Stimulated activated CD4-positive, alpha-beta T cell treated with anti-CD3 and anti-CD28 coated beads, Interleukin-1b, Interleukin-23, amount 100 ng/mL, for 4 hours (primary cell): ENCODE measurements at regions not wholly inside any gene's neighbourhood (a gene's known extent, or its start where the extent isn't known, plus 50 kb on each side); places are given as distances from the start of the nearest gene placed in this dataset.

Experiments
- DNase-seq, 2 donors: peaks; one replicate each; pipeline ENCODE4 v3.0.0-alpha.2; 2020; ENCODE audit warnings: low read depth in 2 of 2

- no peak for DNase-seq
These were observed 222.9 kb downstream of the BRD1 start for GRCh38 chr22:49604732-49605302.

GRCh38 chr22:49603016-49603415 lies 224.7 kb downstream of the BRD1 start:
- DNase-seq = no peak

- no peak for DNase-seq
These were observed 225.2 kb downstream of the BRD1 start for GRCh38 chr22:49602481-49602880.

- no peak for DNase-seq
These were observed 225.9 kb downstream of the BRD1 start for GRCh38 chr22:49601614-49602321.

GRCh38 chr22:49600891-49601431 lies 226.7 kb downstream of the BRD1 start:
- DNase-seq = no peak

- no peak for DNase-seq
These were observed 227.2 kb downstream of the BRD1 start for GRCh38 chr22:49600468-49600867.

GRCh38 chr22:49599691-49600455 lies 227.8 kb downstream of the BRD1 start:
- no peak for DNase-seq

GRCh38 chr22:49599039-49599438 lies 228.6 kb downstream of the BRD1 start:
- no peak for DNase-seq

- no peak for DNase-seq
These were observed 229.3 kb downstream of the BRD1 start for GRCh38 chr22:49598338-49598737.

GRCh38 chr22:49597428-49598039 lies 230.1 kb downstream of the BRD1 start:
- no peak for DNase-seq

- DNase-seq = no peak
These were observed 232.1 kb downstream of the BRD1 start for GRCh38 chr22:49595465-49596078.

GRCh38 chr22:49594078-49594477 lies 233.6 kb downstream of the BRD1 start:
- no peak for DNase-seq

- DNase-seq = no peak
These were observed 234.2 kb downstream of the BRD1 start for GRCh38 chr22:49593509-49593908.

- no peak for DNase-seq
These were observed 234.7 kb downstream of the BRD1 start for GRCh38 chr22:49592780-49593501.

- DNase-seq = no peak
These were observed 236.7 kb downstream of the BRD1 start for GRCh38 chr22:49590851-49591445.

GRCh38 chr22:49590381-49590780 lies 237.3 kb downstream of the BRD1 start:
- DNase-seq = no peak

GRCh38 chr22:49589811-49590210 lies 237.9 kb downstream of the BRD1 start:
- DNase-seq = no peak

- DNase-seq = no peak
These were observed 238.4 kb downstream of the BRD1 start for GRCh38 chr22:49589301-49589700.

GRCh38 chr22:49588739-49589138 lies 238.9 kb downstream of the BRD1 start:
- DNase-seq = no peak

- no peak for DNase-seq
These were observed 239.7 kb downstream of the BRD1 start for GRCh38 chr22:49587987-49588386.

GRCh38 chr22:49587421-49587820 lies 240.3 kb downstream of the BRD1 start:
- DNase-seq = no peak
